Umbilical cord (tissue), 1 donor: ENCODE measurements at regions not wholly inside any gene's neighbourhood (a gene's known extent, or its start where the extent isn't known, plus 50 kb on each side); places are given as distances from the start of the nearest gene placed in this dataset.
"Not testable (repeated sequence)": the region's sequence is repeated elsewhere in the genome, so short reads cannot be mapped to it uniquely, and the experiment has no call there.

Experiments used
- DNase-seq: peaks from one replicate; pipeline ENCODE4 v3.0.0-alpha.2; 2015; ENCODE audit warnings: low spot score

DNA sequence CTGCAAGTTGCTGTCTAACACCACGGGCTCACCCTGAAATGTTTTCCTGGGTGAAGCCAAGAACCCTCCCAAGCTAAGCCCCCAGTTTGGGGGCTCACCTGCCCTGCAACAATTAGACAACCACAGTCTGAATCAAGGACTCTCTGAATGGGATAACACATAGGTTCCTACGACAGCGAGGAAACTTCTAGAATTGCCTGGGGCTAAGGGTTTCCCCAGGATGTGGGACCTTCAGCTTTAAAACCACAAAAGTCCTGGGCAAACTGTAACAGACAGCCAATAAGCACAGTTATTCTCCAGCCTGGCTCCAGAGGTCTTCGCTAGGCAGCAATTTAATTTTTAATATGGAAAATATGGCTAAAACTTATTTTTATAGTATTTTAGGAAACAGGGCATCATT lies 162.6 kb downstream of the PRKX start:
- no peak for DNase-seq

DNA sequence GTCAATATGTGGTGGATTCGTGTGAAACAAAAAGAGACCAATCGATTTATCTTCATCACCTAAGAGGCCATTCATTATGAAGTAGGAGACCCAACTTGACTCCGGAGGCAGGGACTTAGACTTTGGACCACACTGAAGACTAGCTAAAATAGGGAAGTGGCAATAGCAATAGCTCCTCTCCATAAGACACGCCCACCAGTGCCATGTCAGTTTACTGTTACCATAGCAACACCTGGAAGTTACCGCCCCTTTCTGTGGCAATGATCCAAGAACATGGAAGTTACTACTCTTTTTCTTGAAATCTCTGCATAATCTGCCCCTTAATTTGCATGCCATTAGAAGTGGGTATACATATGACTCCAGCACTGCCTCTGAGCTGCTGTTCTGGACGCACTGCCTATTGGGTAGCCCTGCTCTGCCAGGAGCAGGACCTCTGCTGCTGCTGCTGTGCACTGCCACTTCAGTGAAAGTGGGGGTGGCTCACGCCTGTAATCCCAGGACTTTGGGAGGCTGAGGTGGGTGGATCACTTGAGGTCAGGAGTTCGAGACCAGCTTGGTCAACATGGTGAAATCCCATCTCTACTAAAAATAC lies 163.2 kb downstream of the PRKX start:
- DNase-seq: no peak

DNA sequence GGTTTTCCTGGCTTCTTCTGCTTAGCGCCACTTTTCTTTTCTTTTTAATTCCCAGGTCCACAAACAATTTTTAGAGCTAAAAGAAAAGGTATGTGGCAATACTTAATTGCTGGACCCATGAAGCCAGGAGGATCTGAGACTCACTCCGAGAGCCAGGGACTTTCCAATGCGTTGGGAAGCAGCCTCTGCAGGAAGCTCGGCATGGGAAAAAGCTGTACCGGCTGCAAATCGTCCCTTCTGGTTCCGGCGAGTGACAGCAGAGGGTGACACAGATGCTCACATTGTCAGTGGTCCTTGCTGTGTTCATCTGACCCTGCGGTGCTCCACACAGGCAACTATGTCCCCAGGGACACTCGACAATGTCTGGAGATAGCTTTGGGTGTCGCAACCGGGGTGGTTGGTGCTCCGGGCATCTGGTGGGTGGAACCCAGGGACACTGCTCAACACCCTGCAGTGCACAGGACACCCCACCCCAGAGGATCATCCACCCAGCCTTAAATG lies 164.0 kb downstream of the PRKX start:
- peak; percentile 2 for DNase-seq

DNA sequence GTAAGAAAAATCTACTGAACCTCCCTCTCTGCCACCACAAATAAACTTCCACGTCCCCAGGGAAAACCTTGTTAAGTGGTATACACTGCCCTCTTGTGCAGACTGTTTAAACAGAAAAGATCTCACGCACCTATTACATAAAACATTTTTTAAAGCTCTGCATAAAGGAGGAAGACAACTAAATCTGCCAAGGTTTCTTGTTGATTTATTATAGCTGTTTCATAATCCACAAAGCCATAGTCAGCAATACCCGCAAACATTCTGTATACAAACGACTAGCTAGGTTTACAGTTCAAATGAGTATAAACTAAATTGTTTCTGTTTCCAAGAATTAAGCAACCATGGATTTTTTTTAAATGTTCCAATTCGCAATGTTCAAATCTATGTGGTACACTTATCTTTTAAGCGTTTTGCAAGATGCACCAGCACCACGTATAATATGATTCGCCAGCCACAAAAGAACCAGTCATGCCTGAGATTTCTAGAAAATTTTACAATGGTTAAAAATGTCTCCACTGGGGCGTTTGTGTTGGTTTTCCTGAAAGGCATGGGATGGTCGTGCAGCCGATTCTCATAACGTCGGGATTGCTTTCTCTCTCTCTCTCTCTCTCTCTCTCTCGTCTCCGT lies 164.6 kb downstream of the PRKX start:
- DNase-seq: peak; percentile 76

DNA sequence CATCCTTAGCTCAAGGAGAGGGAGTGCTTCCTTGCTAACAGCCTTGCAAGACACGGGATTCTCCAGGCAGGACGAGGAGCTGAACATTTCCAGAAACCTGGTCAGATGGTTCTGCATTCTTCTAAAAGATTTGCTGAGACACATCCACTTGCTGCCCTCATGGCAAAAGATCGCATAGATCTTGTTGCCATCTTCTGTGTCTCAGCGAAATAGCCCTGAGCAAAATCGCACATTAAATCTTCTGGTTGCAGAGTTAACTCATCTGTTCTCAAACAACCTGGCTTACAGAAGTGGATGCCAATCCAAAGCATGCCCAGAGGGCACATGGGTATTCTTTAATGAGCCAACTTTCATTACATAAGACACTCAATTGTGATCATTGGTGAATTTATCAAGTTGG lies 167.5 kb downstream of the PRKX start:
- DNase-seq: no peak

DNA sequence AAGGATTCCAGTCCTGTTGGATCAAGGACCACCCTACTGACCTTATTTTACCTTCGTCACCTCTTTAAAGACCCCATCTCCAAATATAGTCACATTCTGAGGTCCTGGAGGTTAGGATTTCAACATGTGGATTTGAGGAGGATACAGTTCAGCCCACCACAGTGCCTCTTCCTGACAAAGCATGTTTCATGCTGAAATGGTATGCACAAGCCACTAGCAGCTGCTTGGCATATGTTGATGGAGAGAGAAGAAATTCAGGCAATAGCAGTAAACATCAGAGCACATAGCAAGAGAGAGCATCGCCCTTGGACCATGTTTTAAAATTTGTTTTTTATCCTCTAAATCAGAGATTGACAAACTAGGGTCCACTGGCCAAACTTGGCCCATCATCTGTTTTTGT lies 172.1 kb downstream of the PRKX start:
- no peak for DNase-seq

DNA sequence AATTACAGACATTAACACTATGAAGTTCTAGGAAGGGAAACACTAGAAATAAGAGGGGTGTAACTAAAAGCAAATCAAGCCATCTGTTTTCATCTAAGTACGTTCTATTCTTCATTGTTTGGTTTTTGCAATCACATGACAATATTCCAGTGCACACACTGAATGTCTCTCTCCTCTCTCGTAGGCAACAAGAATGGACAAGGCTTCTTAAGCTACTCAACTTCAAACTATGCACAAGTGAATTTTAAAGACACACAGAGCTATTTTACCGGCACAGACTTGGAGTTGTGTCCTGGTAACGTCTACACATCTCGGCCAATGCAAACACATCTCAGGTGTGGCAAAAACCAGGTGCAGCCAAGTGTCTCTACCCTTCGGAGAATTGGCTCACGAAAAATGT lies 173.3 kb downstream of the PRKX start:
- DNase-seq: no peak

DNA sequence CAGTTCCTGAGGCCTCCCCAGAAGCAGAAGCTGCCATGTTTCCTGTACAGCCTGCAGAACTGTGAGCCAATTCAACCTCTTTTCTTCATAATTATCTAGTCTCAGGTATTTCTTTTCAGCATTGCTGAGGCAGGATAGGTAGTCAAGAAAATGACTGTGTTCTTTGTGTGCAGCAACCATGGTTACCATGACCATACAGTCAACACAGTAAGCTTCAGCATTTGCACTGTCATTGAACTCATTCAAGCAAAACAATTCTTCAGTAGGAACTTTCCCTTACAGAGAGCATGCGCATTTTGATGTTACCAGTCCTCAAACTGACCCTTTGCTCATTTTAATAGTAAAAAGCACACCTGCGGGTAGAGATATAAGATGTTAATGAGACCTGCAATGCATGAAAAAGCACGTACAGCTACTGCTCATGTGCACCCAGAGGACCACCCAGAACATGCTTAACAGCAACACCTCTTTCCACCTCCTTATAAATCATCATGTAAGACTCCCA lies 180.8 kb downstream of the PRKX start:
- no peak for DNase-seq

DNA sequence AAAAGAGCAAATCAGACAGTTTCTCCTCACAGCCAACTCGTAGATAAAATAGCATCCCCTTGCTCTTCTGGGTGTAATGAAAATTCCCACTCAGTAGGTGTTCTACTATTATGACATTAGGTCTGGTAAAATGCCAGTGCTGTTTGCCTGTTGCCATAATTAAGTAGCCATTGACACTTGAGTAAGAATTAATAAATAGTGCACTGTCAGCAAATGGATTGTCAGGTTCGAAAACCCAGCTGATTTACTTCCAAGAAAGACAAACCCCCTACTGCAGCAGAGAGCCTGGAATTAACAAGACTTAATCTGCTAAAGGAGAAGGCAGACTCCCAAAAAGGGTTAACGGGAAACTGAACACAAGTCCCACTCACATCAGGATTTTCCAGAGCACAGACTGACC lies 182.0 kb downstream of the PRKX start:
- DNase-seq: not testable (repeated sequence)

DNA sequence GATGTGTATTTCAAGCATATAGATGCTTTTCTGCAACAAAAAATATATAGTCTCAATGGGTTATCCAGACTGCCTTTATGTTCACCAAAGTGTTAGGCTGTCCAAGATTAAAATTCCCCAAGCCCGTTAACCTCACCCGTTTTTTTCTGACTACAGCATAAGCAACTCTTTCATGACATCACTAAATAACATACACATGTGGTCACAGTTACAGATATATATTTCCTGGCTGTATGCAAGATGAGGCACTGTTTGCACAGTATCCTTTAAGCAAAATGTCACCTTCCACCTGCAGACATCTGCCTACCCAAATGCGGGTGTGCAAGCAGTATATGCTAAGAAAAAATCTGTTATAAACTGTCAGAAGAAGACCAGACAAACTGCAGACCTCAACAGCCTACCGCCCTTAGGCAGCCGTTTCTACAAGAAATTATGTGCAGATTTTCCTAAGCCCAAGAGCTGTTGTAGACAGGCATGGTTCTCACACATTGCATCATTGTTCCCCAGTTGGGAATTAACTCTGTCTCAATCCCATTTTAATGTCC lies 183.1 kb upstream of the MXRA5 start:
- peak; percentile 60 for DNase-seq

DNA sequence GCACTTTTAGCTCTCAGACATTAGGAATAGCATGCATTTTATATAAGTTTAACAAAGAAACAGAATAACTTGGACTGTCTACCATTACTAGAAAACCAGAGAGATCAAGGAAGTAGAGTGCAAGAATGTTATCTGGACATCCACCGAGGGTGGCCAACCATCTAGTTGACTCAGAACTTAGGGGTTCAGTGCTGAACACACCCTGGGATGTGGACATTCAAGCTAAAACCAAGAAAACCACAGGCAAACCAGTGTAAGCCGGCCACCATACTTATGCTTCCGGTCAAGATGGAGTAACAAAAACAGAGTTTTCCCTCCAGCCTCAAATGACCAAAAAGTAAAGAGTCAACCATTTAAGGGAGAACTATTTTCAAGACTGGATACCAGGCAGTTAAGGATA lies 181.4 kb upstream of the MXRA5 start:
- no peak for DNase-seq

DNA sequence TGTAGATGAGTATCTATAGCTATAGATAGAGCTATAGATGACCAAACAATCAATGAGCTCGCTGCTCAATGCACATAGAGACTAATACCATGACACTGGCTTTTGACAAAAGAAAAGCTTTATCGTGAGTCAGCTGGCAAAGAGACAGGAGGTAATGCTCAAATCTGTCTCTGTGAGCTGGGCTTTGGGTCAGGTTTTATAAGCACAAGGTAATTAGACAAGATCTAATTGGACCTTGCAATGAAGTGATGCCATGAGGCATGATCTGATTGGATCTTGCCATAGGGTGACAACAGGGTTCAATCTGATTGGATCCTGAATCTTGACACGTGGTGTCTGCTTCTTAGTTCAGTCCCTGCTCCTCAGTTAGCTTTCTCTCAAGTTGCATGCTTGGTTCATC lies 180.7 kb upstream of the MXRA5 start:
- no peak for DNase-seq

DNA sequence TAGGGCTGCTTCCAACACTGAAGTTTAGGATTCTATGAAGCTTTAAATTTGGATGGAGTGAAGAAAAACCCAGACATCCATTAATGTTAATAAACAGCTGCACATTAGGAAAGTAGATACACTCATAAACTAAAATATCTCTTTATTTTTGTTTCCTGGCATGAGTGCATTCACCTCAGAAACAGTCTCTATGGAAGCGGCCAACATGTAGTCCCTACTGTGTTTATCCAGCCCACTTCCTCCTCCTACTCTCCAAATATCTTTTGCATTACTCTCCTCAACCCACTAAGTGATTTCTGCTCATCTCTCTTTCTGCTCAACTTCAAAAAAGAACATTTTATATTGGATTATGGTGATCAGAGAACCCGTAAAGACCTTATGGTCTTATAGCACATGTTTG lies 180.3 kb upstream of the MXRA5 start:
- peak; percentile 56 for DNase-seq

DNA sequence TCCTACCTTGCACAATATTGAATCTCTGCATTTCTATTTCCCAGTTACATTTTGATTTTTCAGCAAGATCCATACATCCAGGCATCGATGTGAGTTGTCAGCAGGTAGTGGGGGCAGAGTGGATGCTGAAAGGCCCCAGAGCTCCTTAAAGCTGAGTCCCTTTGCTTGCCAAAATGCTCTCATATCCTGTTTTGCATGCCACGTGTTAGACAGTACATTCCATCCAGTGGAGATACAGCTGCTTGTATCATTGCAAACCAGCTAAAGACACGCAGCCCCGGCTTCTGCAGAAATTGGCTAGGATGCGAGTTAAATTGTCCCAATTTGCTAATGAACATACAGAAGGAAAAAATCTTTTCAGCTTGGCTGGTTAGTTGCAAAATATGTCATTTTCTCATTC lies 179.6 kb upstream of the MXRA5 start:
- peak; percentile 62 for DNase-seq

DNA sequence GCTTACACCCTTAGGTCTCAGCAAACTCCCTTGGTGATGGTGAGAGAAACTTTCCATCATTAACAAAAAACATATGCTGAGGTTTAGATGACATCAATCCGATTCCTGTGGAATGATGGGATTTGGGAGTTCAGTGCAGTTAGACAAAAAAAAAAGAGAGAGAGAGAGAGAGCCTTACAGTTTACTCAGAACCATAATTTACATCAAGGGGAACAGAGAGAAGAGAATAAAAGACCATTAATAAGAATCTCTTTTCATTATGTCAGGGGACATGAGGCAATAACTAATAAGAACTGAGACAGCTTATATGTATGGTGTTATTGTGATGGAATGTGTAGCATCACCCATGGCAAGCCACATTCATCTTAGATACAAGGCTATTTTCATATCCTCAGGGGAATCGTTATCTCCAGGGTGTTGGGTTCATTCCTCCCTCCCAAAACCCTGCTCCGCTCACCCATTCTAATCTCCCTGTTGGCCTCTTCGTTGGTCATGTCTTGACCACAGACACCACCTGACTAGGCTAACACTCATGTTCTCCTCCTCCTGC lies 175.7 kb upstream of the MXRA5 start:
- no peak for DNase-seq

DNA sequence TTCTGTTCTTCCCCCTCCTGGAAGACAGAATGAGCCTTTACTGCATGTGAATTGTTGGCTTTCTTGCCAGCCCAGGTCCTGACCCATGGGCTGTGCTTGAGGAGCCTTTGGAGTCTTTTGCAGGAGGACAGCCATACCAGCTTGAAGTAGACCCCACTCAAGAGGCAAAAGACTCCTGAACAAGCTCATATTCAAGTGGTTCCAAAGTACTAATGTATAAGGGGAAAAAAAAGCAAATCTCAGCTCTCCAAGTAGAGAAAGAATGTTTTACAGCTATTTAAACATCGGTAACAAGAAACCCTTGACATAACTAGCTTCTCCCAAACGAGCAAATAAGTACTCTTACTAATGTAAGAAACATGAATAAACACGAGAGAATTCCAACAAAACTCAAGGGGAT lies 174.9 kb upstream of the MXRA5 start:
- no peak for DNase-seq

DNA sequence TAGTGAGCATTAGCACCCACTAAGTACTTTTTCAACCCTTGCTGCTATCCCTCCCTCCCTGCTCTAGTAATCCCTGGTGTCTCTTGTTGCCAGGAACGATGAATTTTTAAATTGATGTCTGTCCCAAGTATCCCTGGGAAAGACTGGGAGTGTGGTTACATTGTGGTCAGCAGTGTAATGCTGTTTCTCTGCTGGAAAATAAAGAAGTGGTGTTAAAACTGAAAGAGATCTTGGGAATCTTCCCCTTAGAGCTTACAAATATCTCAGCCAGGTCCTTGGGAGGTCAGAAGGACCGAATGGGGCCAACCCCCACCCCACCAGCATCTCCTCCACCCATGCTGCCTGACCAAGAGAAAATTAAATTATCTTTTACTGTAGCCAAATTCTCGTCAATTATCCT lies 174.5 kb upstream of the MXRA5 start:
- no peak for DNase-seq

DNA sequence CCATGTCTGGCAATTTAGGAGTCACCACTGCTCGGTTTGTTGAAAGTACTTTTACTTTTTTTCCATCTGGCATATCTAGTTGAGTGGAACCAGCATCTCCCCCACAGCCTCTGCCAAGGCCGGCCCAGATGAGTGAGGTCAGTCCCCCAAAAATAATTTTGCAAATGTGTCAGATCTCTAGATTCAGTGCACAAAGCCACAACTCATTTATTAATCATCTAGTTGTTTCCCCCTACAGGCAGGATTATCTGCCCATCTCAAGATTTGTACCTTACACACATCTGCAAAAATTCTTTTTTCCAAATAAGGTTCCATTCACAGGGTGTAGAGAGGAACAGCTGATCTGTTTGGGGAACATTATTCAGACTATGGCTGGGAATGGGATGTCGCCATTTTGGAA lies 174.0 kb upstream of the MXRA5 start:
- DNase-seq: no peak

DNA sequence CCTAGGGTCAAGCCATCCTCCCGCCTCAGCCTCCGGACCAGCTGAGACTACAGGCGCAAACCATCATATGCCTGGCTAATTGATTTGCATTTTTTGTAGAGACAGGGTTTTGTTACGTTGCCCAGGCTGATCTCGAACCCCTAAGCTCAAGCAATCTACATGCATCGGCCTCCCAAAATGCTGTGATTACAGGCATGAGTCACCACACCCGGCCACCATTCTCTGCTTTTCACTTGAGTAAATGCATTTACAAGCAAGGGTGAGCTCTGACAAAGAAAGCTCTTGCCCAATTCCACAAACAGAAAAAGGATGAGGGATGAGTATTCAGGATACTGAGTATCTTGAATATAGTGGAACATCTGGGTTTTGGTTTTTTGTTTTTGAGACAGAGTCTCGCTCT lies 172.9 kb upstream of the MXRA5 start:
- not testable (repeated sequence) for DNase-seq

DNA sequence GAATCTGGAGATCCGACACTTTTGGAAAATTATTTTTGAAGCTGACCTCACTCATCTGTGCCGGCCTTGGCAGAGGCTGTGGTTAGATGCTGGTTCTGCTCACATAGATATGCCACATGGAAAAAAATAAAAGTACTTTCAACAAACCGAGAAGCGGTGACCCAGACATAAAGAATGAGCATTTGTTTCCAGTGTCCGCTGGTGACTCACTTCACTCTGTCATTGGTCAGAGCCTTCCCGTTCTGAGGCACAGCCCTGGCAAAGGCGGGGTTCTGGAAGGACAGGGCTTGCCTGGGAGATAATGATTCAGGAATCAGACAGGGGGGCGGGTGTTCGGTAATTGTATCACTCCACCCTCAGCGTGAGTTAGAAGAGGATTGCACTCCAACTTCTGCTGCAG lies 172.4 kb upstream of the MXRA5 start:
- DNase-seq: peak; percentile 33

DNA sequence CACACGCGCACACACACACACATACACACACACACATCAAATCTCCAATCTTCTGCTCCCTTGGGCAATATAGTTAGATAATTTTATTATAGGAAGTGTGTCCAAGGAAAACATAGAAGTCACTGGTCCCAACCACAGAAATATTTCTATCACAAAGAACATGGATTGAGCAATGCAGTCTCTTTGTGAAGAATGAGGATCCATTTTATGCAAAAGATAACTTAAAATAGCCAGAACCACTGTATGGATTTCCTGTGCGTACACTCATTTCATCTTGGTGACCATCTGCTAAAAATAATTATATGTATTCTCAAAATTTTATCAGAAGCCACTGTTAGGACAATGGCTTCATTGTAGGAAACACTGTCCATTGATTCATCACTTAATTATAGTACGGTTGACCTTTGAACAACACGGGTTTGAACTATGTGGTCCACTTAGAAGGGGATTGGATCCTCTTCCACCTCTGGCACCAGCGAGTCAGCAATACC lies 169.6 kb upstream of the MXRA5 start:
- no peak for DNase-seq

DNA sequence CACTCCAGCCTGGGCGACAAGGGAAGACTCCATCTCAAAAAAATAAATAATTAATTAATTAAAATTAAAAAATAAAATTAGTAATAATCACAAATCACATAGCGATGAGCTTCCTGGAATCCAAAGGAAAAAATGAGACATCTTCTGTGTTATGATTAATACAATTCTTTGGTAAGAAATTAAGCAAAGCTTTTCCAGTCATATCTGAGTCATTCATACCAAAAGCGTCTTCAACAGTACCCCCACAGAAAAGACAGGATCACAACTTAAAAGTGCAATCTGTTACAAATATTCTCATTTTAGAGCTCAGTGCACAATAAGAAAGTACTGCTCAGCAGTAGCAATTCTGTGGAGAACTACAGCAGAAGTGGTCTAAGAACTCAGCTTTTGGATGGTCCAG lies 168.5 kb upstream of the MXRA5 start:
- DNase-seq: no peak

DNA sequence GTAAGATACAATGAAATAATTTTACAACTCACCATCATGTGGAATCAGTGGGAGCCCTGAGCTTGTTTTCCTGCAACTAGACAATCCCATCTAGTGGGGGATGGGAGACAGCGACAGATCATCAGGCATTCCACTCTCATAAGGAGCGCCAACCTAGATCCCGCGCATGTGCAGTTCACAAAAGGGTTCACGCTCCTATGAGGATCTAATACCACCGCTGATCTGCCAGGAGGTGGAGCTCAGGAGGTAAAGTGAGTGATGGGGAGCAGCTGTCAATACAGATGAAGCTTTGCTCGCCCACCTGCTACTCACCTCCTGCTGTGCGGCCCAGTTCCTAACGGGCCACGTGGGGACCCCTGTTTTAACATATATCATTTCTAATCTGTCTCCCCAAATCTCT lies 165.7 kb upstream of the MXRA5 start:
- not testable (repeated sequence) for DNase-seq
